HEK293T (cell line): ENCODE measurements at regions not wholly inside any gene's neighbourhood (a gene's known extent, or its start where the extent isn't known, plus 50 kb on each side); places are given as distances from the start of the nearest gene placed in this dataset.

Experiments used
- CTCF ChIA-PET: fragments of 350-600 bp; formaldehyde crosslinking; extraction: SDS; loops from one replicate; lab custom pipeline; 2021; ENCODE audit warnings: antibody characterized with exemption, inconsistent platforms; lab: Yijun Ruan, JAX
- POLR2A ChIA-PET: fragments of 350-600 bp; formaldehyde crosslinking; extraction: SDS; loops from one replicate; lab custom pipeline; 2020; ENCODE audit warnings: antibody characterized with exemption, inconsistent platforms; lab: Yijun Ruan, JAX
- DNase-seq: peaks from one replicate; pipeline ENCODE4 v3.0.0; 2012; ENCODE audit warnings: mixed read lengths; ENCODE audit errors: extremely low spot score
- ARNT ChIP-seq: fragments of 450-650 bp; IDR thresholded peaks from 2 replicates; pipeline ENCODE4 v1.6.1; 2017; ENCODE audit warnings: mild to moderate bottlenecking
- BHLHE40 ChIP-seq: fragments of 450-650 bp; IDR thresholded peaks from 2 replicates; pipeline ENCODE4 v1.6.1; 2016; ENCODE audit warnings: mild to moderate bottlenecking, moderate library complexity, borderline replicate concordance
- CTBP1 ChIP-seq: fragments of 450-650 bp; IDR thresholded peaks from 2 replicates; pipeline ENCODE4 v1.6.1; 2016; ENCODE audit warnings: borderline replicate concordance
- ELF4 ChIP-seq: fragments of 450-650 bp; IDR thresholded peaks from 2 replicates; pipeline ENCODE4 v1.6.1; 2017; ENCODE audit warnings: antibody characterized with exemption
- FOXA1 ChIP-seq: fragments of 450-650 bp; IDR thresholded peaks from 2 replicates; pipeline ENCODE4 v1.6.1; 2016; ENCODE audit warnings: mild to moderate bottlenecking
- FOXK2 ChIP-seq: fragments of 450-650 bp; IDR thresholded peaks from 2 replicates; pipeline ENCODE4 v1.6.1; 2016; ENCODE audit warnings: mild to moderate bottlenecking
- FOXM1 ChIP-seq: fragments of 450-650 bp; IDR thresholded peaks from 2 replicates; pipeline ENCODE4 v1.6.1; 2017; ENCODE audit warnings: mild to moderate bottlenecking, borderline replicate concordance
- HDGF ChIP-seq: fragments of 450-650 bp; IDR thresholded peaks from 2 replicates; pipeline ENCODE4 v1.6.1; 2017; ENCODE audit warnings: antibody characterized with exemption, borderline replicate concordance
- L3MBTL2 ChIP-seq: fragments of 450-650 bp; conservative IDR thresholded peaks from 2 replicates; pipeline ENCODE4 v1.6.1; 2016; ENCODE audit warnings: mild to moderate bottlenecking
- LEF1 ChIP-seq: fragments of 450-650 bp; IDR thresholded peaks from 2 replicates; pipeline ENCODE4 v1.6.1; 2017; ENCODE audit warnings: mild to moderate bottlenecking, borderline replicate concordance
- NFRKB ChIP-seq: fragments of 450-650 bp; IDR thresholded peaks from 2 replicates; pipeline ENCODE4 v1.6.1; 2016; ENCODE audit warnings: mild to moderate bottlenecking, moderate library complexity
- PKNOX1 ChIP-seq: fragments of 450-650 bp; IDR thresholded peaks from 2 replicates; pipeline ENCODE4 v1.6.1; 2016
- SP1 ChIP-seq: fragments of 450-650 bp; IDR thresholded peaks from 2 replicates; pipeline ENCODE4 v1.6.1; 2017
- SUZ12 ChIP-seq: fragments of 450-650 bp; IDR thresholded peaks from 2 replicates; pipeline ENCODE4 v1.6.1; 2016; ENCODE audit warnings: mild to moderate bottlenecking
- TARDBP ChIP-seq: fragments of 450-650 bp; IDR thresholded peaks from 2 replicates; pipeline ENCODE4 v1.6.1; 2016
- ZNF384 ChIP-seq: fragments of 450-650 bp; IDR thresholded peaks from 2 replicates; pipeline ENCODE4 v1.6.1; 2016

DNA sequence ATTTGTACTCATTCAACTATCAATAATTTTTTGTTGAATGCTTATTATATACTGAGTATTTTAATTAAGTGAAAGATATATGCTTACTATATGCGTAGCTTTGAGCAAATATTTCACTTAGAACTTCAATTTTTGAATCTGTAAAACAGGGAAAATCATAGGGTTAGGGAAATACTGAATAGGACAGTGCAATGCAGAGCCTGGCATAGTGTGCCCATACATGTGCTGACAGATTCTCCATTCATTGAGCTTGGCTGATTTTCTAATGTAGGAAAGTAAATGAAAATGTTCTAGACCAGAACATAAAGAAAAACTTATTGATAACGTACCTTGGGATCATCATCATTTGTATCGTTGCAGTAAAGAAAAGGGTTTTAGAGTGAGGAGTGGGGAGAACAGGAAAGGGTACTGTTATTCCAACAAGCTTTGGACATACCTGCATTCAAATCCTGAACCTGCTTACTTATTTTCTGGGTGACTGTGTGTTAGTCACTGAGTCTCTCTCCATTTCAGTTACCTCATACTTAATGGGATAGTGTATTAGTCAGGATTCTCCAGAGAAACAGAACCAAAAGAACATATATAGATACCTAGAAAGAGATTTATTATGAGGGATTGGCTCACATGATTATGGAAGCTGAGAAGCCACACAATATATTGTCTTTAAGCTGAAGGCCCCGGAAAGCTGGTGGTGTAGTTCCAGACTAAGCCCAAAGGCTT, 436.4 kb downstream of the ADAMTS20 start:
- ChIA-PET CTCF (interaction anchor here (0.6 kb wide), 1 partner anchor 1012 kb away, joined by 4 read pairs; no protein-coding TSS in a partner anchor), POLR2A (no interaction called here)
- DNase-seq: no peak
- no peak for TF ChIP-seq SP1
- TF ChIP-seq ELF4: no peak

GRCh38 chr12:43114316-43114715, 437.7 kb downstream of the ADAMTS20 start:
- TF ChIP-seq L3MBTL2 (no peak), SP1 (no peak), NFRKB (no peak)
- no peak for DNase-seq
- CTCF ChIA-PET: no interaction called here
- POLR2A ChIA-PET: no interaction called here

DNA sequence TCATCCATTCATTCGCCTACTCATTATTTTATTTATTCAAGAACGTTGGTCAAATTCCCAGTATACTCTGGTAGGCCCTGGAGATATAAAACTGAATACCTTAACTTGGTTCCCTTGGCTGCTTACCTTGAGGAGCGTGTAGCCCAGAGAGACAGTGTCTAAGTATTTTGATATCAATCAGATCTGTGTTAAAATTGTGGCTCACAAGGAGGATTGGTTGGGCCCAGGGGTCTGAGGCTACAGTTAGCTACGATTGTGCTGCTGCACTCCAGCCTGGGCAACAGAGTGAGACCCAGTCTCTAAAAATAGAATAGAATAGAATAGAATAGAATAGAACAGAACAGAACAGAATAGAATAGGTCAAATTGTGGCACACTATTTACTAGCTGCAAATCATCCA, 438.4 kb downstream of the ADAMTS20 start:
- DNase-seq: no peak
- ChIA-PET POLR2A (no interaction called here), CTCF (interaction anchor here (0.6 to 1.0 kb wide), 4 partner anchors 9 to 516 kb away, joined by 3 to 4 read pairs (median 3); no protein-coding TSS in a partner anchor)

DNA sequence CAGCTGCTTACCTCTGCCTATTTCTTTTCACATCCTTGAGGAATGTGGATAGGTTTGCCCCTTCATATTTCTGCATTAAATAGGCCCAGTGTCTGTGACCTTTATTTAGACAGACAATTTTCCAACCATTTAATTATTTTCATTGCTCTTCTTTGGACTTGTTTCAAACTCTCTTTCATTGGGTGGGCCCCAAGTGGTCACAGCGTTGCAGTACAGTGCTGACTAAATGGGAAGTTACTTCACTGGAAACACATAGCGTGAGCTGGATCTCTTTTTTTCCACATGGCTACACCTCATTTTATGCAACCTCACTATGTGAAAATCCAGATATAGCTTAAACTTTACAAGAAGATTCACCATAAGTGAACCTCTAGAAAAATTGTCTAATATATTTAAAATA, 438.9 kb downstream of the ADAMTS20 start:
- DNase-seq: peak; percentile 22
- ChIA-PET POLR2A (no interaction called here), CTCF (interaction anchor here (0.6 to 1.0 kb wide), 4 partner anchors 10 to 515 kb away, joined by 3 to 4 read pairs (median 3); no protein-coding TSS in a partner anchor)
- TF ChIP-seq L3MBTL2 (no peak), ZNF384 (no peak), HDGF (no peak), SP1 (no peak), FOXK2 (no peak), FOXM1 (no peak), SUZ12 (no peak), CTBP1 (no peak), FOXA1 (no peak), NFRKB (no peak), LEF1 (no peak), TARDBP (no peak), ELF4 (no peak), ARNT (no peak), PKNOX1 (no peak), BHLHE40 (no peak)

More for the DNA sequence above, 438.4 kb downstream of the ADAMTS20 start:
- no peak for TF ChIP-seq CTBP1
- no peak for TF ChIP-seq PKNOX1
- no peak for TF ChIP-seq LEF1
- TF ChIP-seq ARNT: no peak
- no peak for TF ChIP-seq FOXM1
- no peak for TF ChIP-seq HDGF
- TF ChIP-seq BHLHE40: no peak

DNA sequence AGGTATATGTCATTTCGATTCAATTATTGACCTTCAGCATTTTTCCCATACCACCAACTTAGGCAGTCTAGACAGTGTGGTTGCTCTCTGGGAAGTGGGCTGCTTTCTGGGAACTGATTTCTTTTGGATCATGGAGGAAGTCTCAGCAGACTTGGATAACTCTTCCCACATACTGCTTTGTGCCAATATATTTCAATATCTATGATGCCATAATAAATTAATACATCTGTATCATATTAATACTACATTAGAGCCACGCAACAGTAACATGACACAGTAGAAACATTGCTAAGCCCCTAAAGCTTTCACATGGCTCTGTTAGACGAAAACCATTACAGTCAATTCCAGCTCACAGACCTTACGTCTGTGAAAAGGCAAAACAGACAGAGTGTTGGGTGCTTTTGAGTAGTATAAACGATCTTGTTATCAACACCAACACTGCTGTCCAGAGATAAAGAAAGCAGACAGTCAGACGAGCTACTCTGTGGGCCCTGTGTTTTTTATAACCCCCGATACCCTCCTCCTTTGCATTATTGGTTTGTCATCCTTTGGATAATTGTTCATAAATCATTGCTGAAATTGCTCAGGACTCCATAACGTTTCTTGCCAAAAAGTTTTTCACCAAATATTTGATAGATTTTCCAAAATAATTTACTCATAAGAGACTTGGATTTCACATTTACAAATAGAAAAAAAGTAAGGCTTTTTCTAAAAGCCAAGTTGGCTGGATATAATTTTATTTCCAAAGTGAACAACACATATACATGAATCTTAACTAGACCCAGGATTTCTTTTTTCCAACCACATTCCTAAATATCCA, 439.7 kb downstream of the ADAMTS20 start:
- CTCF ChIA-PET: interaction anchor here (1.0 kb wide), 1 partner anchor 10 kb away, joined by 4 read pairs; no protein-coding TSS in a partner anchor
- TF ChIP-seq L3MBTL2 (no peak), CTBP1 (no peak), BHLHE40 (no peak), TARDBP (no peak), ARNT (no peak), SUZ12 (no peak), NFRKB (no peak)

DNA sequence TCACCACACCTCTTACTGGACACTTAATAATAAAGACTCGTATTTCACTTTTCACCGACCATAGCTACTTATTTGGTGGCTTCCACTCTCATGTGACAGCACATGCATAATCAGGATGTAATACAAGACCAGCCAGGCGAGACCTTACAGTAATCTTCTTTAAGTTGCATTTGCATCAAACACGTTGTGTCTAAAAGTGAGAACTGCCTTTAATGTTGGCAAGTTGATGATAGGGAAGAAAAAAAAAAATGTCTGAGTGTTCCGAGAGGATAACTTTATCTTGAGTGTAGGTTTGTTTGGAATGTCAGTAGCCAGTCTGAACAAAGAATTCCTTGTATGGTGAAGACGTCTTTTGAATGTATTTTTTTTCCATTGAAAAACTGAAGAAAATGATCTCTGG, 440.4 kb downstream of the ADAMTS20 start:
- TF ChIP-seq FOXK2 (no peak), FOXM1 (no peak), ZNF384 (no peak), CTBP1 (no peak), LEF1 (no peak), SP1 (no peak), NFRKB (no peak), BHLHE40 (no peak), ELF4 (no peak), HDGF (no peak), SUZ12 (no peak), L3MBTL2 (no peak), PKNOX1 (no peak), FOXA1 (no peak), ARNT (no peak), TARDBP (no peak)
- POLR2A ChIA-PET: no interaction called here
- no peak for DNase-seq
- CTCF ChIA-PET: no interaction called here

More for the DNA sequence above, 439.7 kb downstream of the ADAMTS20 start:
- DNase-seq: no peak
- POLR2A ChIA-PET: interaction anchor here (0.5 kb wide), 1 partner anchor 970 kb away, joined by 3 read pairs; no protein-coding TSS in a partner anchor
